Adrenal gland (tissue), 9 donors: ENCODE measurements at regions not wholly inside any gene's neighbourhood (a gene's known extent, or its start where the extent isn't known, plus 50 kb on each side); places are given as distances from the start of the nearest gene placed in this dataset.

ENCODE experiments used
- DNase-seq, 7 donors: peaks; one replicate each; pipeline ENCODE4 v3.0.0-alpha.2; 2019 to 2020
- H3K27ac ChIP-seq, 5 donors: fragments of 200-600 bp; sonication (generic) in 4 of 5; 1 replicate in 3 of 5; 2 replicates in 2 of 5; pipeline versions ENCODE4 v1.5.1 to v1.8.0; 2016 to 2020; ENCODE audit warnings: mild to moderate bottlenecking in 1 of 5
- H3K27me3 ChIP-seq: fragments of 200-600 bp; 2 replicates; pipeline ENCODE4 v1.8.0; 2021
- H3K36me3 ChIP-seq, 2 donors: fragments of 200-600 bp; replicated peaks in 1 of 2; 1 replicate in 1 of 2; 2 replicates in 1 of 2; pipeline versions ENCODE4 v1.5.1 to v1.8.0; 2018 to 2022
- H3K4me1 ChIP-seq, 2 donors: fragments of 200-600 bp; replicated peaks in 1 of 2; 1 replicate in 1 of 2; 2 replicates in 1 of 2; pipeline versions ENCODE4 v1.5.1 to v1.8.0; 2018 to 2021
- H3K4me3 ChIP-seq, 4 donors: fragments of 200-600 bp; sonication (generic) in 3 of 4; one replicate each; pipeline ENCODE4 v1.5.1; 2016 to 2018
- H3K9me3 ChIP-seq, 3 donors: fragments of 200-600 bp; sonication (generic) in 1 of 3; replicated peaks in 1 of 3; 1 replicate in 2 of 3; 2 replicates in 1 of 3; pipeline versions ENCODE4 v1.5.1 to v1.8.0; 2016 to 2021
- CTCF ChIP-seq, 6 experiments: fragments of 450-650 bp in 4 of 6; fragments of 200-600 bp in 2 of 6; sonication (generic) in 1 of 6; IDR thresholded peaks; 1 replicate in 5 of 6; 2 replicates in 1 of 6; pipeline versions ENCODE4 v1.5.1 to v1.8.0; 2016 to 2021; ENCODE audit warnings: antibody characterized with exemption in 6 of 6, mild to moderate bottlenecking in 2 of 6, moderate library complexity in 1 of 6
- POLR2A ChIP-seq, 2 donors: fragments of 450-650 bp; IDR thresholded peaks; one replicate each; pipeline ENCODE4 v1.6.1; 2017; ENCODE audit warnings: antibody characterized with exemption in 2 of 2, mild to moderate bottlenecking in 2 of 2, moderate library complexity in 1 of 2
- WGBS, 4 donors: extraction: QIAGEN DNeasy Blood & Tissue Kit in 2 of 4; methylation state at CpG; one replicate each; pipeline versions ENCODE4 v1.1.5 to v1.1.7; 2013 to 2017; 5-methylcytosine and 5-hydroxymethylcytosine counted together
- intact Hi-C, 2 donors: fragments of 100-400 bp; cut with DNase I; formaldehyde crosslinking; loops; one replicate each; pipeline versions ENCODE4 v1.14.1 to v1.15.0; 2022 to 2023
- donor health status: healthy with polysubstance abuse.
- donor health status: Bipolar disorder and iron deficiency.
- donor health status: DM: yes; HTN: yes; CAD: no.
- donor health status: DM: no; HTN: no; CAD: no.
- donor health status: DM: no; HTN: no; CAD: no.

- no peak overlapping the region for H3K27ac ChIP-seq
- H3K4me3 ChIP-seq, result no peak overlapping the region
- H3K4me1 ChIP-seq, result no peaks in the 10 kb centered on the region
- H3K27me3 ChIP-seq, result no peaks in the 10 kb centered on the region
- WGBS, 4 donors, result 76 to 95% (median 80%) methylated on average over 1 of the region's 1 CpG
- no peak for DNase-seq
- no peaks in the 10 kb centered on the region for H3K9me3 ChIP-seq
- intact Hi-C loops, result no loop called here
- H3K36me3 ChIP-seq, result no peaks in the 10 kb centered on the region
- TF ChIP-seq POLR2A (IDR thresholded peaks at IDR 0.05) (no peak), CTCF (IDR thresholded peaks at IDR 0.05) (no peak)
These were observed 716.4 kb upstream of the ZNF804A start for GRCh38 chr2:183881978-183882377.

GRCh38 chr2:183892315-183892941 is 705.9 kb upstream of the ZNF804A start:
- no peak overlapping the region for H3K27ac ChIP-seq
- H3K27me3 ChIP-seq, result no peaks in the 10 kb centered on the region
- no peaks in the 10 kb centered on the region for H3K4me1 ChIP-seq
- DNase-seq, result no peak
- TF ChIP-seq POLR2A (IDR thresholded peaks at IDR 0.05) (no peak), CTCF (IDR thresholded peaks at IDR 0.05) (no peak)
- intact Hi-C loops, result no loop called here
- H3K9me3 ChIP-seq, result no peaks in the 10 kb centered on the region
- H3K4me3 ChIP-seq, result no peak overlapping the region
- no peaks in the 10 kb centered on the region for H3K36me3 ChIP-seq
- 90 to 94% (median 91%) methylated on average over 6 to 31 of the region's 31 CpGs for WGBS, 4 donors

- 83 to 96% (median 87%) methylated on average over 1 of the region's 1 CpG for WGBS, 4 donors
- Histone ChIP-seq H3K4me3 (no peak overlapping the region), H3K27me3 (no peaks in the 10 kb centered on the region), H3K9me3 (no peaks in the 10 kb centered on the region), H3K27ac (no peak overlapping the region), H3K36me3 (no peaks in the 10 kb centered on the region), H3K4me1 (no peaks in the 10 kb centered on the region)
- no peak for DNase-seq
- intact Hi-C loops, result no loop called here
- TF ChIP-seq CTCF (IDR thresholded peaks at IDR 0.05), result no peak
- no peak for TF ChIP-seq POLR2A (IDR thresholded peaks at IDR 0.05)
These were observed 699.7 kb upstream of the ZNF804A start for GRCh38 chr2:183898641-183899040.

GRCh38 chr2:183901931-183902330 is 696.4 kb upstream of the ZNF804A start:
- no peak overlapping the region for H3K27ac ChIP-seq
- intact Hi-C loops, result no loop called here
- H3K27me3 ChIP-seq, result no peaks in the 10 kb centered on the region
- TF ChIP-seq POLR2A (IDR thresholded peaks at IDR 0.05) (no peak), CTCF (IDR thresholded peaks at IDR 0.05) (no peak)
- H3K4me3 ChIP-seq, result no peak overlapping the region
- H3K9me3 ChIP-seq, result no peaks in the 10 kb centered on the region
- H3K4me1 ChIP-seq, result no peaks in the 10 kb centered on the region
- no peaks in the 10 kb centered on the region for H3K36me3 ChIP-seq
- DNase-seq, result no peak
